ENCODE measurements at regions not wholly inside any gene's neighbourhood (a gene's known extent, or its start where the extent isn't known, plus 50 kb on each side); places are given as distances from the start of the nearest gene placed in this dataset.
"Not testable (repeated sequence)": the region's sequence is repeated elsewhere in the genome, so short reads cannot be mapped to it uniquely, and the experiment has no call there.

DNA sequence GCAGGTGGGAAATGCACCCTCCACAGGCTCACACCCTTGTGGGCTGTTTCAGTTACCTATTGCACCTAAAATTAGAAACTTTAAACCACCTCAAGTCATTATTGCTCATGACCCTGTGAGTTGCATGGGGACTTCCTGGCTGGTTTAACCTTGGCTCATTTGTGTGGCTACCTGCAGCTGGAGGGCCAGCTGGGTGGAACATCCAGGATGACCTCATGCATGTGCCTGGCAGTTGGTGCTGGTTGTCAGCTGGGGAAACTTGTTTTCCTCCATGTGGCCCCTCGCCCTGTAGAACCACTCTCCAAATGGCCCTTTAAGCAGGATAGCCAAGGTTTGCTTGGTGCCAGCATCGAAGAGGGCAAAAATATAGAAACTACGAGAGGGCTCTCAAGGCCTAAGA, 93.2 kb upstream of the FAM90A26 start:
- TF ChIP-seq, protein P1, sequence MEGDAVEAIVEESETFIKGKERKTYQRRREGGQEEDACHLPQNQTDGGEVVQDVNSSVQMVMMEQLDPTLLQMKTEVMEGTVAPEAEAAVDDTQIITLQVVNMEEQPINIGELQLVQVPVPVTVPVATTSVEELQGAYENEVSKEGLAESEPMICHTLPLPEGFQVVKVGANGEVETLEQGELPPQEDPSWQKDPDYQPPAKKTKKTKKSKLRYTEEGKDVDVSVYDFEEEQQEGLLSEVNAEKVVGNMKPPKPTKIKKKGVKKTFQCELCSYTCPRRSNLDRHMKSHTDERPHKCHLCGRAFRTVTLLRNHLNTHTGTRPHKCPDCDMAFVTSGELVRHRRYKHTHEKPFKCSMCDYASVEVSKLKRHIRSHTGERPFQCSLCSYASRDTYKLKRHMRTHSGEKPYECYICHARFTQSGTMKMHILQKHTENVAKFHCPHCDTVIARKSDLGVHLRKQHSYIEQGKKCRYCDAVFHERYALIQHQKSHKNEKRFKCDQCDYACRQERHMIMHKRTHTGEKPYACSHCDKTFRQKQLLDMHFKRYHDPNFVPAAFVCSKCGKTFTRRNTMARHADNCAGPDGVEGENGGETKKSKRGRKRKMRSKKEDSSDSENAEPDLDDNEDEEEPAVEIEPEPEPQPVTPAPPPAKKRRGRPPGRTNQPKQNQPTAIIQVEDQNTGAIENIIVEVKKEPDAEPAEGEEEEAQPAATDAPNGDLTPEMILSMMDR (IDR thresholded peaks at IDR 0.05; ENCODE audit: insufficient read depth, low read length), result not testable (repeated sequence)
- TF ChIP-seq, protein P2, sequence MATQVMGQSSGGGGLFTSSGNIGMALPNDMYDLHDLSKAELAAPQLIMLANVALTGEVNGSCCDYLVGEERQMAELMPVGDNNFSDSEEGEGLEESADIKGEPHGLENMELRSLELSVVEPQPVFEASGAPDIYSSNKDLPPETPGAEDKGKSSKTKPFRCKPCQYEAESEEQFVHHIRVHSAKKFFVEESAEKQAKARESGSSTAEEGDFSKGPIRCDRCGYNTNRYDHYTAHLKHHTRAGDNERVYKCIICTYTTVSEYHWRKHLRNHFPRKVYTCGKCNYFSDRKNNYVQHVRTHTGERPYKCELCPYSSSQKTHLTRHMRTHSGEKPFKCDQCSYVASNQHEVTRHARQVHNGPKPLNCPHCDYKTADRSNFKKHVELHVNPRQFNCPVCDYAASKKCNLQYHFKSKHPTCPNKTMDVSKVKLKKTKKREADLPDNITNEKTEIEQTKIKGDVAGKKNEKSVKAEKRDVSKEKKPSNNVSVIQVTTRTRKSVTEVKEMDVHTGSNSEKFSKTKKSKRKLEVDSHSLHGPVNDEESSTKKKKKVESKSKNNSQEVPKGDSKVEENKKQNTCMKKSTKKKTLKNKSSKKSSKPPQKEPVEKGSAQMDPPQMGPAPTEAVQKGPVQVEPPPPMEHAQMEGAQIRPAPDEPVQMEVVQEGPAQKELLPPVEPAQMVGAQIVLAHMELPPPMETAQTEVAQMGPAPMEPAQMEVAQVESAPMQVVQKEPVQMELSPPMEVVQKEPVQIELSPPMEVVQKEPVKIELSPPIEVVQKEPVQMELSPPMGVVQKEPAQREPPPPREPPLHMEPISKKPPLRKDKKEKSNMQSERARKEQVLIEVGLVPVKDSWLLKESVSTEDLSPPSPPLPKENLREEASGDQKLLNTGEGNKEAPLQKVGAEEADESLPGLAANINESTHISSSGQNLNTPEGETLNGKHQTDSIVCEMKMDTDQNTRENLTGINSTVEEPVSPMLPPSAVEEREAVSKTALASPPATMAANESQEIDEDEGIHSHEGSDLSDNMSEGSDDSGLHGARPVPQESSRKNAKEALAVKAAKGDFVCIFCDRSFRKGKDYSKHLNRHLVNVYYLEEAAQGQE (IDR thresholded peaks at IDR 0.05; ENCODE audit: insufficient replicate concordance, low read depth), result not testable (repeated sequence)

All from HL-60 (cell line).